Small intestine (tissue), 7 donors: ENCODE measurements at regions not wholly inside any gene's neighbourhood (a gene's known extent, or its start where the extent isn't known, plus 50 kb on each side); places are given as distances from the start of the nearest gene placed in this dataset.

Source experiments
- DNase-seq, 2 donors: peaks; one replicate each; pipeline versions ENCODE4 v3.0.0 to v3.0.0-alpha.2; 2013
- FAIRE-seq: peaks from 2 replicates; lab custom pipeline; 2012; peaks lifted over from hg19 to GRCh38; lab: Jason Lieb, UNC
- H3K27ac ChIP-seq, 3 donors: one replicate each; pipeline ENCODE4 v1.5.1; 2013; ENCODE audit warnings: low read length in 2 of 3, mild to moderate bottlenecking in 2 of 3, control low read depth in 1 of 3, inconsistent platforms in 1 of 3, low read depth in 1 of 3, moderate library complexity in 1 of 3
- H3K27me3 ChIP-seq, 3 donors: one replicate each; pipeline ENCODE4 v1.6.1; 2013; ENCODE audit warnings: low read length in 3 of 3, inconsistent platforms in 1 of 3; ENCODE audit not compliant: control insufficient read depth in 3 of 3, insufficient read depth in 3 of 3
- H3K36me3 ChIP-seq, 3 donors: one replicate each; pipeline ENCODE4 v1.6.1; 2013; ENCODE audit warnings: low read length in 3 of 3, inconsistent platforms in 1 of 3, low read depth in 1 of 3, mild to moderate bottlenecking in 1 of 3, moderate library complexity in 1 of 3; ENCODE audit not compliant: control insufficient read depth in 3 of 3, insufficient read depth in 2 of 3
- H3K4me1 ChIP-seq, 3 donors: one replicate each; pipeline ENCODE4 v1.6.1; 2013; ENCODE audit warnings: low read length in 2 of 3, inconsistent platforms in 1 of 3, low read depth in 1 of 3, mild to moderate bottlenecking in 1 of 3, moderate library complexity in 1 of 3; ENCODE audit not compliant: control insufficient read depth in 3 of 3, insufficient read depth in 2 of 3
- H3K4me3 ChIP-seq, 3 donors: one replicate each; pipeline ENCODE4 v1.5.1; 2013; ENCODE audit warnings: low read length in 3 of 3, control low read depth in 1 of 3, inconsistent platforms in 1 of 3, low read depth in 1 of 3, mild to moderate bottlenecking in 1 of 3, moderate library complexity in 1 of 3
- H3K9me3 ChIP-seq, 2 donors: one replicate each; pipeline ENCODE4 v1.6.1; 2013; ENCODE audit warnings: low read depth in 1 of 2, low read length in 1 of 2; ENCODE audit not compliant: control insufficient read depth in 2 of 2, insufficient read depth in 1 of 2
- WGBS, 3 donors: extraction: QIAGEN DNeasy Blood & Tissue Kit; methylation state at CpG; one replicate each; pipeline ENCODE4 v1.1.7; 2013; 5-methylcytosine and 5-hydroxymethylcytosine counted together
- donor health status: healthy with polysubstance abuse.
- donor health status: control.
- donor health status: control.
- donor health status: Bipolar disorder and iron deficiency.
- donor health status: healthy.

GRCh38 chr11:39683288-39683950 lies 1776.0 kb downstream of the LRRC4C start:
- H3K9me3 ChIP-seq, result peaks cover 2 to 11% of the 10 kb centered on the region in 2 donors
- no peak for DNase-seq
- no peaks in the 10 kb centered on the region for H3K4me1 ChIP-seq
- H3K36me3 ChIP-seq, result no peaks in the 10 kb centered on the region
- WGBS, 3 donors, result 63 to 76% (median 70%) methylated on average over 1 of the region's 1 CpG
- no peak for FAIRE-seq
- H3K4me3 ChIP-seq, result no peak overlapping the region
- no peaks in the 10 kb centered on the region for H3K27me3 ChIP-seq
- no peak overlapping the region for H3K27ac ChIP-seq

GRCh38 chr11:39681428-39681827 lies 1778.0 kb downstream of the LRRC4C start:
- H3K4me1 ChIP-seq, result no peaks in the 10 kb centered on the region
- no peak overlapping the region for H3K27ac ChIP-seq
- no peak for FAIRE-seq
- peaks cover 2 to 11% of the 10 kb centered on the region in 2 donors for H3K9me3 ChIP-seq
- H3K4me3 ChIP-seq, result no peak overlapping the region
- no peak for DNase-seq
- 64 to 80% (median 70%) methylated on average over 2 of the region's 2 CpGs for WGBS, 3 donors
- H3K36me3 ChIP-seq, result no peaks in the 10 kb centered on the region
- H3K27me3 ChIP-seq, result no peaks in the 10 kb centered on the region

GRCh38 chr11:39678996-39679395 lies 1780.5 kb downstream of the LRRC4C start:
- 64 to 73% (median 72%) methylated on average over 1 of the region's 1 CpG for WGBS, 3 donors
- Histone ChIP-seq H3K27ac (no peak overlapping the region), H3K4me1 (no peaks in the 10 kb centered on the region), H3K4me3 (no peak overlapping the region), H3K9me3 (peaks cover 2 to 11% of the 10 kb centered on the region in 2 donors), H3K36me3 (no peaks in the 10 kb centered on the region), H3K27me3 (no peaks in the 10 kb centered on the region)
- DNase-seq (no peak), FAIRE-seq (no peak)

GRCh38 chr11:39675171-39675570 lies 1784.3 kb downstream of the LRRC4C start:
- H3K27ac ChIP-seq, result no peak overlapping the region
- H3K9me3 ChIP-seq, result peaks cover 2 to 6% of the 10 kb centered on the region in 2 donors
- H3K36me3 ChIP-seq, result no peaks in the 10 kb centered on the region
- WGBS, 3 donors, result 42 to 71% (median 44%) methylated on average over 2 of the region's 2 CpGs
- no peaks in the 10 kb centered on the region for H3K27me3 ChIP-seq
- no peak for DNase-seq
- no peak overlapping the region for H3K4me3 ChIP-seq
- H3K4me1 ChIP-seq, result no peaks in the 10 kb centered on the region
- FAIRE-seq, result no peak

- H3K4me3 ChIP-seq, result no peak overlapping the region
- WGBS, 3 donors, result 78 to 82% (median 78%) methylated on average over 2 of the region's 2 CpGs
- H3K27me3 ChIP-seq, result no peaks in the 10 kb centered on the region
- FAIRE-seq (no peak), DNase-seq (no peak)
- no peak overlapping the region for H3K27ac ChIP-seq
- no peaks in the 10 kb centered on the region for H3K36me3 ChIP-seq
- peaks cover 1 to 2% of the 10 kb centered on the region in 2 donors for H3K9me3 ChIP-seq
- no peaks in the 10 kb centered on the region for H3K4me1 ChIP-seq
These were observed 1784.7 kb downstream of the LRRC4C start for GRCh38 chr11:39674761-39675160.

GRCh38 chr11:39674024-39674423 lies 1785.4 kb downstream of the LRRC4C start:
- Histone ChIP-seq H3K36me3 (no peaks in the 10 kb centered on the region), H3K27me3 (no peaks in the 10 kb centered on the region), H3K9me3 (no peaks in the 10 kb centered on the region), H3K4me1 (no peaks in the 10 kb centered on the region), H3K27ac (no peak overlapping the region), H3K4me3 (no peak overlapping the region)
- 56 to 76% (median 63%) methylated on average over 3 of the region's 3 CpGs for WGBS, 3 donors
- DNase-seq (no peak), FAIRE-seq (no peak)

GRCh38 chr11:39668640-39669039 lies 1790.8 kb downstream of the LRRC4C start:
- no peak overlapping the region for H3K4me3 ChIP-seq
- H3K36me3 ChIP-seq, result no peaks in the 10 kb centered on the region
- no peak for FAIRE-seq
- no peaks in the 10 kb centered on the region for H3K4me1 ChIP-seq
- H3K27ac ChIP-seq, result no peak overlapping the region
- WGBS, 3 donors, result 61 to 78% (median 78%) methylated on average over 4 of the region's 4 CpGs
- H3K9me3 ChIP-seq, result peaks cover 0 to 6% of the 10 kb centered on the region in 2 donors
- no peak for DNase-seq
- no peaks in the 10 kb centered on the region for H3K27me3 ChIP-seq

- no peak overlapping the region for H3K27ac ChIP-seq
- FAIRE-seq (no peak), DNase-seq (no peak)
- WGBS, 3 donors, result 89 to 95% (median 92%) methylated on average over 6 of the region's 6 CpGs
- H3K27me3 ChIP-seq, result no peaks in the 10 kb centered on the region
- H3K4me3 ChIP-seq, result no peak overlapping the region
- peaks cover 0 to 8% of the 10 kb centered on the region in 2 donors for H3K9me3 ChIP-seq
- no peaks in the 10 kb centered on the region for H3K36me3 ChIP-seq
- no peaks in the 10 kb centered on the region for H3K4me1 ChIP-seq
These were observed 1795.4 kb downstream of the LRRC4C start for GRCh38 chr11:39664023-39664422.

- H3K4me3 ChIP-seq, result no peak overlapping the region
- H3K9me3 ChIP-seq, result peaks cover 0 to 8% of the 10 kb centered on the region in 2 donors
- DNase-seq, result no peak
- no peaks in the 10 kb centered on the region for H3K27me3 ChIP-seq
- no peak for FAIRE-seq
- no peaks in the 10 kb centered on the region for H3K4me1 ChIP-seq
- no peak overlapping the region for H3K27ac ChIP-seq
- no peaks in the 10 kb centered on the region for H3K36me3 ChIP-seq
These were observed 1797.6 kb downstream of the LRRC4C start for GRCh38 chr11:39661890-39662289.
